ENCODE measurements at regions not wholly inside any gene's neighbourhood (a gene's known extent, or its start where the extent isn't known, plus 50 kb on each side); places are given as distances from the start of the nearest gene placed in this dataset.

DNA sequence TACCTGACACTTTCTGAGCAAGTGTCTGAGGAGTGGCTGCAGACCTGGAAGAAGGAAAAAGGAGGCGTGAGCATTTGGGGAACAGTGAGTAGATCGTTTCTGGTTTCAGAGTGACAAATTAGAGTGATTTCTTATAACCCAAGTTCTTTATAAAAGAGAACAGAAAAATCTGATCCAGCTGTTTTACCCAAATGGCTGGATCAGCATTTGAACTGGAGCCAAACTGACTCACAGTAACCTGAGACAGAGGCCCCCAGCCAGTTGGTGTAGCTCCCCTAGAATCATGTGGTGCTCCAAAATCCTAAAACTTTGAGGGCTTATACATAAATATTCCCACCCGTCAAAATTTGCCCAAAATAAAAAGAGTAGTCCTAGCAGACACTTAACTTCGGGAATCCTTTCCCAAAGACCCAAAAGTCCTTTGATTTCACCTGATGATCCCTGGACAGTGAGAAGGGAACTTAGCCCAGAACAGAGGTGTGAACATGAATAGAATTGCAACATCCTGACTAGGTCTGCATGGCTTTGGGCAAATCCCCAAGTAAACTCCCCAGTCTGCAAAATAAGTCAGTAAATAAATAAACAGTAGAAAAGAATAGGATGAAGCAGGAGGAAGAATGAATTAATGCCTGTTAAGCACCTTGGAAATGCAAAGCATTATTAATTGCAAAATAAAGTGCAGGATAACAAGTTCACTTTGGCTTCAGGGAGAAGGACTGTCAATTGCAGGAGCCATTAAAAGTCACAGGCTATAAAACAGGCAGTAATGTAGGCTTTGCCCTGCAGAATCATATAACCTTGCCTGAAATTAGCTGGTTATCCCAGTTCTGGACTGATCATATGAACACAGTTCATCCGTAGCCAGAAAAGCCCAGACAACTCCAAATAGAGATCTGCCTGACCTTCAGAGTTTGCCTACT is 262.0 kb upstream of the JARID2 start:
- TF ChIP-seq, protein P1, sequence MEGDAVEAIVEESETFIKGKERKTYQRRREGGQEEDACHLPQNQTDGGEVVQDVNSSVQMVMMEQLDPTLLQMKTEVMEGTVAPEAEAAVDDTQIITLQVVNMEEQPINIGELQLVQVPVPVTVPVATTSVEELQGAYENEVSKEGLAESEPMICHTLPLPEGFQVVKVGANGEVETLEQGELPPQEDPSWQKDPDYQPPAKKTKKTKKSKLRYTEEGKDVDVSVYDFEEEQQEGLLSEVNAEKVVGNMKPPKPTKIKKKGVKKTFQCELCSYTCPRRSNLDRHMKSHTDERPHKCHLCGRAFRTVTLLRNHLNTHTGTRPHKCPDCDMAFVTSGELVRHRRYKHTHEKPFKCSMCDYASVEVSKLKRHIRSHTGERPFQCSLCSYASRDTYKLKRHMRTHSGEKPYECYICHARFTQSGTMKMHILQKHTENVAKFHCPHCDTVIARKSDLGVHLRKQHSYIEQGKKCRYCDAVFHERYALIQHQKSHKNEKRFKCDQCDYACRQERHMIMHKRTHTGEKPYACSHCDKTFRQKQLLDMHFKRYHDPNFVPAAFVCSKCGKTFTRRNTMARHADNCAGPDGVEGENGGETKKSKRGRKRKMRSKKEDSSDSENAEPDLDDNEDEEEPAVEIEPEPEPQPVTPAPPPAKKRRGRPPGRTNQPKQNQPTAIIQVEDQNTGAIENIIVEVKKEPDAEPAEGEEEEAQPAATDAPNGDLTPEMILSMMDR (IDR thresholded peaks at IDR 0.05; ENCODE audit: low read depth, low read length, poor library complexity, severe bottlenecking): no peak
- no peak for TF ChIP-seq EZH2phosphoT487 (IDR thresholded peaks at IDR 0.05; ENCODE audit: borderline replicate concordance, low read length)
